ENCODE measurements at regions not wholly inside any gene's neighbourhood (a gene's known extent, or its start where the extent isn't known, plus 50 kb on each side); places are given as distances from the start of the nearest gene placed in this dataset.

GRCh38 chr14:27958757-27959156 lies 807.8 kb upstream of the FOXG1 start:
- TF ChIP-seq CTCF (conservative IDR thresholded peaks at IDR 0.05; ENCODE audit: low read depth, low read length) (no peak), EZH2 (IDR thresholded peaks at IDR 0.05; ENCODE audit: borderline replicate concordance, low read depth, low read length, poor library complexity, severe bottlenecking) (no peak)
- Histone ChIP-seq H3K27ac (ENCODE audit: low read depth, low read length, poor library complexity, severe bottlenecking) (no peak overlapping the region), H3K4me1 (ENCODE audit: insufficient read depth, low read length, poor library complexity, severe bottlenecking) (no peaks in the 10 kb centered on the region), H3K27me3 (replicated peaks; ENCODE audit: insufficient read depth, low read depth, low read length, poor library complexity) (no peaks in the 10 kb centered on the region), H3K4me3 (ENCODE audit: low read depth, low read length, poor library complexity, severe bottlenecking) (no peak overlapping the region), H3K9me3 (ENCODE audit: low read depth, low read length, poor library complexity, severe bottlenecking) (peaks cover 9% of the 10 kb centered on the region), H3K36me3 (ENCODE audit: insufficient read depth, low read length, poor library complexity, severe bottlenecking) (no peaks in the 10 kb centered on the region)
- CTCF ChIA-PET: no interaction called here
- intact Hi-C loops (cut with micrococcal nuclease; ENCODE audit: unreplicated experiment): no loop called here
- DNase-seq (ENCODE audit: low spot score): no peak
- POLR2A ChIA-PET (ENCODE audit: low non-redundant PET): interaction anchor here (0.5 kb wide), 1 partner anchor 163 kb away, joined by 4 read pairs; no protein-coding TSS in a partner anchor
- no TSS peak for BruUV-seq (replicated peaks)

DNA sequence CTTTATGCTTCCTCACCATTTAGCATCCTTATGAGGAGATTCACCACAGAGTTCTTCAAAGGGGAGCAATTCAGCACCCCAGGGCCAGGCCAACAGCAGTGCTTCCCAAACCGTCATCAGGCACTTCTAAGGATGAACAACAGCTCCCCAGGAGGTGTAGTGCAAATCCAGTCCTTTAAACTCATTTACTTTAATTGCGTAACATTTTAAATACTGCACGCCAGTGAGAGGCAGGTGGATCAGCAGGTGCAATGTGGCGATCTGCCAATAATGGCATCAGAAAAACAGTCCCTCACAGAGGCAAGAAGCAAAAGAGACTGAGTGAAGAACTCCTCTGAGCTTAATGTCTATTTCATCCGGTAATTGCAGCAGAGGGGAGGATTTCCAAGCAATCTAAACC lies 770.9 kb upstream of the FOXG1 start:
- no peak for DNase-seq (ENCODE audit: low spot score)
- no peak for TF ChIP-seq CTCF (conservative IDR thresholded peaks at IDR 0.05; ENCODE audit: low read depth, low read length)
- TF ChIP-seq EZH2 (IDR thresholded peaks at IDR 0.05; ENCODE audit: borderline replicate concordance, low read depth, low read length, poor library complexity, severe bottlenecking): no peak
- peaks cover 14% of the 10 kb centered on the region for H3K9me3 ChIP-seq (ENCODE audit: low read depth, low read length, poor library complexity, severe bottlenecking)
- CTCF ChIA-PET: no interaction called here
- POLR2A ChIA-PET (ENCODE audit: low non-redundant PET): no interaction called here
- H3K36me3 ChIP-seq (ENCODE audit: insufficient read depth, low read length, poor library complexity, severe bottlenecking): no peaks in the 10 kb centered on the region
- no peak overlapping the region for H3K27ac ChIP-seq (ENCODE audit: low read depth, low read length, poor library complexity, severe bottlenecking)
- H3K27me3 ChIP-seq (replicated peaks; ENCODE audit: insufficient read depth, low read depth, low read length, poor library complexity): no peaks in the 10 kb centered on the region
- BruUV-seq (replicated peaks): no TSS peak
- H3K4me3 ChIP-seq (ENCODE audit: low read depth, low read length, poor library complexity, severe bottlenecking): no peak overlapping the region
- H3K4me1 ChIP-seq (ENCODE audit: insufficient read depth, low read length, poor library complexity, severe bottlenecking): no peaks in the 10 kb centered on the region
- intact Hi-C loops (cut with micrococcal nuclease; ENCODE audit: unreplicated experiment): loop anchor here (10.0 kb wide), 1 partner anchor 59 kb away; no protein-coding TSS in a partner anchor

DNA sequence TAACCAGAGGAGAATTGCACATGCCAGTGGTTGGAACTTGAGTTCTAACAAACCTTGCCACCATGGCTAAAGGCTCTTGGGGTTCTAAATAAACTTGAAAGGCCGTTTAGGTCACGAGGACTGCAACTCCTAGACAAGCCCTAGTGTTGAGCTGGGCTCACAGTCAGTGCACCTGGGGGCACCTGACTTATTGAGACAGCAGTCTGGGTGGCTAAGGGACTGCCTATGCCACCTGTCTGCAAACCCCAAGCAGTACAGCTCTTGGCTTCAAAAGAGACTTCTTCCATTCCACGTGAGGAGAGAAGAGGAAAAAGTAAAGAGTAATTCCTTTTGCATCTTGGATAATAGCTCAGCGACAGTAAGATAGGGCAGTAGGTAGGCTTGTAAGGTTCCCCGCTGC lies 765.6 kb upstream of the FOXG1 start:
- POLR2A ChIA-PET (ENCODE audit: low non-redundant PET): no interaction called here

More for the DNA sequence above, 765.6 kb upstream of the FOXG1 start:
- no peaks in the 10 kb centered on the region for H3K4me1 ChIP-seq (ENCODE audit: insufficient read depth, low read length, poor library complexity, severe bottlenecking)
- H3K27me3 ChIP-seq (replicated peaks; ENCODE audit: insufficient read depth, low read depth, low read length, poor library complexity): no peaks in the 10 kb centered on the region
- H3K27ac ChIP-seq (ENCODE audit: low read depth, low read length, poor library complexity, severe bottlenecking): no peak overlapping the region
- no TSS peak for BruUV-seq (replicated peaks)
- intact Hi-C loops (cut with micrococcal nuclease; ENCODE audit: unreplicated experiment): no loop called here
- TF ChIP-seq EZH2 (IDR thresholded peaks at IDR 0.05; ENCODE audit: borderline replicate concordance, low read depth, low read length, poor library complexity, severe bottlenecking): no peak
- no peak for TF ChIP-seq CTCF (conservative IDR thresholded peaks at IDR 0.05; ENCODE audit: low read depth, low read length)
- CTCF ChIA-PET: no interaction called here
- peaks cover 31% of the 10 kb centered on the region for H3K9me3 ChIP-seq (ENCODE audit: low read depth, low read length, poor library complexity, severe bottlenecking)
- no peak for DNase-seq (ENCODE audit: low spot score)
- H3K4me3 ChIP-seq (ENCODE audit: low read depth, low read length, poor library complexity, severe bottlenecking): no peak overlapping the region
- H3K36me3 ChIP-seq (ENCODE audit: insufficient read depth, low read length, poor library complexity, severe bottlenecking): no peaks in the 10 kb centered on the region

Data from A673 (cell line).